Activated CD8-positive, alpha-beta T cell treated with anti-CD3 and anti-CD28 coated beads, Interleukin-2, amount 10 ng/mL, durations not matched to agents 7 days and 5 days (primary cell): ENCODE measurements at regions not wholly inside any gene's neighbourhood (a gene's known extent, or its start where the extent isn't known, plus 50 kb on each side); places are given as distances from the start of the nearest gene placed in this dataset.
A peak's percentile ranks its signal among the peaks of the same experiment; 100 is the strongest.

Experiments
- ATAC-seq: fragments of 150-1000 bp; cut with Tn5 transposase; one replicate; pipeline ENCODE4 v1.10.0; 2021; ENCODE audit warnings: moderate library complexity
- CTCF ChIA-PET: fragments of 350-600 bp; sonication (Branson Sonifier 250); formaldehyde crosslinking; loops from one replicate; lab custom pipeline; 2021; ENCODE audit warnings: antibody characterized with exemption; lab: Charles Lee
- POLR2A ChIA-PET: fragments of 350-600 bp; sonication (Branson Sonifier 250); formaldehyde crosslinking; loops from one replicate; lab custom pipeline; 2021; ENCODE audit warnings: antibody characterized with exemption; lab: Charles Lee
- DNase-seq: peaks from one replicate; pipeline ENCODE4 v3.0.0-alpha.2; 2020
- H3K27ac Mint-ChIP-seq: one replicate; pipeline ENCODE4 v1.8.0; 2021; ENCODE audit warnings: mild to moderate bottlenecking, mixed read lengths
- H3K27me3 Mint-ChIP-seq: one replicate; pipeline ENCODE4 v1.8.0; 2021; ENCODE audit warnings: low read depth, mixed read lengths
- H3K36me3 Mint-ChIP-seq: one replicate; pipeline ENCODE4 v1.8.0; 2021; ENCODE audit warnings: low read depth, mixed read lengths
- H3K4me1 Mint-ChIP-seq: one replicate; pipeline ENCODE4 v1.8.0; 2021; ENCODE audit warnings: low read depth, mixed read lengths
- H3K4me3 Mint-ChIP-seq: one replicate; pipeline ENCODE4 v1.8.0; 2021; ENCODE audit warnings: mild to moderate bottlenecking, mixed read lengths
- H3K9me3 Mint-ChIP-seq: one replicate; pipeline ENCODE4 v1.8.0; 2022; ENCODE audit warnings: mixed read lengths; ENCODE audit not compliant: insufficient read depth

DNA sequence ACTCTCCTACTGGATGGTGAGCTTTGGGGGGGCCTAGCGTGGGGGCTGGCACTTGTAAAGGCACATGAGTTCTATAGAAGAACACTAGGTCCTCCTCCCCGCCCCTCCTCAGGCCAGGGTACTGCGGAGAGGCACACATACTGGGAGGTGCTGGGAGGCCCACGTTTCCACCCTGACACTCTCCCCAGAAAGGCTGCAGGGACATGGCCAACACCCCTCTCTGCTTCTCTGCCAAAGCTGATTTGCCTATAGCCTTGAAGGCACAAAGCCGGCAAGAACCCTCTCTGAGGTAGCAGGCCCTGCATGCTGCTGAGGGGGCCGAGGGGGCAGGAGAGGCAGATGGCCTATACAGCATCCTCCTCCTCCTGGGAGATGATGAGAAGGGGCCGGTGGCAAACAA, 112.8 kb downstream of the BUD13 start:
- Mint-ChIP-seq H3K4me1 (no peaks in the 10 kb centered on the region), H3K4me3 (no peak overlapping the region), H3K27me3 (peaks cover 4% of the 10 kb centered on the region), H3K36me3 (no peaks in the 10 kb centered on the region), H3K9me3 (no peaks in the 10 kb centered on the region), H3K27ac (no peak overlapping the region)
- DNase-seq (no peak), ATAC-seq (no peak)
- POLR2A ChIA-PET = no interaction called here
- CTCF ChIA-PET = no interaction called here

DNA sequence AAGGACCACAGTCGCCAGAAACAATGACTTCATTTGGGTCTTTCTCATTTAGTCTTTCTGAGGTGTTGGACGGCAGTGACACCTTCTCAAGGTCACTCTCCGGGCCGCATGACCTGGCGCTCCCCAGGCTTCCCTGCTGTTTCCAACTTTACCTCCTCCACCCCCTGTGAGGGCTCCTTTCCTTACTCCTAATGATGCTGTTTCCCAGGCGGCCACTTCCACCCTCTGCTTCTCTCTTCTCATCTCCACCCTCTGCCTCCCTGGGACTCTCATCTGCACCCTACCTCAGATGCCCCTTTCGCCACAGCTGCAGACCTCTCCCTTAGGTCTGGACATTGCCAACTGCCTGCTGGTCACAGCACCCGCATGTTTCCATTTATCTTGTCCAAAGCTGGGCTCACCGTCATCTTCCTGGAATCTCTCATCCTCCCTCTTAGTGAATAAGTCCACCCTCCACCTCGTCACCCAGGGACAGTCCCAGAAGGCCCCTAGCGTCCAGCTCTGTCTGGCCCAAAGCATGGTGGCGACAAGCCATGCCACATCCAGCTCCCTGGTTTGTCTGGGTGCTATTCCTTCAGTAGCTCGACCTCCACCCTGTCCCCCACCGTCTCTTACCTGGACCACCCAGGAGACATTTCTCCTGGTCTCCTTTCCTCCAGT, 113.8 kb downstream of the BUD13 start:
- Mint-ChIP-seq H3K4me3 (no peak overlapping the region), H3K27ac (no peak overlapping the region), H3K9me3 (no peaks in the 10 kb centered on the region), H3K4me1 (no peaks in the 10 kb centered on the region), H3K27me3 (peaks cover 4% of the 10 kb centered on the region), H3K36me3 (no peaks in the 10 kb centered on the region)
- DNase-seq (no peak), ATAC-seq (no peak)
- CTCF ChIA-PET = no interaction called here
- POLR2A ChIA-PET = no interaction called here

DNA sequence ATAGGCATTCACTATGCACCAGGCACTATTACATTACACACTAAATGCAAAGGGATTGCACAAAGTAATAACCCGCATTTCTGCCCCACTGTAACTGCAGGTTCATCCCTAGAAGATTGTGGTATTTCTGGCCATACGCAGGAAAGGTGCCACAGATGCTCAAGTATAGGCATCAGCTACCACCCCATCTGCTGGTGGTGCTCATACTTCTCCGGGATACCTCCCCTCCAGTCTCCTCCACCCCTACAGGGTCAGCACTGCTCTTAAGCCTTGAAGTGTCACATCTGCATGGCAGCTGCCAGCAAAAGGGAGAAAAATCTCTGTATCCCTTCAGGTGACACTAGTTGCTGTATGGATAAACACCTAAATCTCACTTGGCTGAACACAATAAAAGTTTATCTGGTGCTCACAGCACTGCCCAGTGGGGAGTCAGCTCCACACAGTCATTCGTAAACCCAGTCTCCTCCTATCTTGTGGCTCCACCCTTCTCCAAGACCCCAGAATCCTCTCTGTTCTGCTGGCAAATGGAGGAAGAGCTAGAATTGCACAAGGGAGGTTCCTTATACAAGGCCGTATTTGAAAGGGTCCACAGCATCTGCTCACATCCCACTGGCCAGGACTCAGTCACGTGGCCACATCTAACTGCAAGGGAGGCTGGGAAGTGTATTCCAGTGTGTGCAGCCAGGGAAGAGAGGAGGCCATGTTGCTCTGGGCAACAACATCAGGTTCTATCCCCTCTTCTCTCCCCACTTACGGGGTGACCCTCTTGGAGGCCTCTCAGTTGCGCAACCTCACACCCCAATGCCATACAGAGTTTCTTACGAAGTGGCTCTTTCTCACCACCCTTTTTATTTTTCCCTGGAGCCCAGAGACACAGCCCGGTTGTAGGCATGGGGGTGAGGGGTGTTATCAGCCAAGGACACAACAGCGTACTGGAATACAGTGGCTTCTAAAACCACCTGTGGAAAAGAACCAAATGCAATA, 114.7 kb downstream of the BUD13 start:
- H3K4me1 Mint-ChIP-seq = no peaks in the 10 kb centered on the region
- H3K36me3 Mint-ChIP-seq = no peaks in the 10 kb centered on the region
- ATAC-seq = no peak
- H3K27ac Mint-ChIP-seq = no peak overlapping the region
- peaks cover 4% of the 10 kb centered on the region for H3K27me3 Mint-ChIP-seq
- ChIA-PET CTCF (no interaction called here), POLR2A (no interaction called here)
- DNase-seq = no peak
- no peaks in the 10 kb centered on the region for H3K9me3 Mint-ChIP-seq
- no peak overlapping the region for H3K4me3 Mint-ChIP-seq

DNA sequence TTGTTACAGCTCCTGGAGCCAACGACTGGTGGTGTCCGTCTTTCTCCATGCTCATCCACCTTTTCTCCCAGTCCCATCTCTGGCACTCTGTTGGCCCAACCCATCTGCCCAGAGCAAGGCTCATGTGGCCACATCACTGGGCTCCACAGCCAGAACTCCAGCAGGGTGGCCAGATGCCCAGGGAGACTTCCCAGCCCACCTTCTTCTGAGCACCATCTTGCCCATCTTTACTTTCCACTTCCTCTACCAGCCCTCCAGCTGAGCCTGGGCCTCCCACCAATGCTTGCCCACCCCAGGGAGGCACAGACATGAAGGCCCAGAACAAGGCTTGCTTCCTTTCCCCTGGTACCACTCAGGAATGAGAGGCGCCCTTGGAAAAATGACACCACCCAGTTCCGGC, 116.8 kb downstream of the BUD13 start:
- Mint-ChIP-seq H3K4me3 (no peak overlapping the region), H3K36me3 (no peaks in the 10 kb centered on the region), H3K27ac (no peak overlapping the region), H3K9me3 (no peaks in the 10 kb centered on the region), H3K4me1 (no peaks in the 10 kb centered on the region), H3K27me3 (no peaks in the 10 kb centered on the region)
- ChIA-PET CTCF (no interaction called here), POLR2A (no interaction called here)
- ATAC-seq (no peak), DNase-seq (no peak)

DNA sequence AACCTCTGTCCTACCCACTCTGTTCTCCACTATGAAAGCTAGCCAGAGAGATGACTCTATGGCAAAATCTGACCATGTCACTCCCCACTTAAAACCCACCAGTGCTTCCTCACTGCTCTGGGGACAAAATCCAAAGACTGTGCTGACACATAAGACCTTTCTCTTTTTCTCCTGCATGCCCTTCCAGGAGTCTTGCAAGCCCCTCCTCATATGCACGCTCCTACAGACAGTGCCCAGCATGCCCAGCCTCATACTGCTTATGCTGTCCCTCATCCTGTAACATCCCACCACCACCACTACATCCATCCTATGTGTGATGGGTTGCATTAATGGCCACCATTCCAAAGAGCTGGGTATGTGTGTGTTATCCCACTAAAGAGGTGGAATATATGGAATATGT, 118.3 kb downstream of the BUD13 start:
- H3K4me1 Mint-ChIP-seq = no peaks in the 10 kb centered on the region
- H3K9me3 Mint-ChIP-seq = no peaks in the 10 kb centered on the region
- H3K27ac Mint-ChIP-seq = no peak overlapping the region
- H3K36me3 Mint-ChIP-seq = no peaks in the 10 kb centered on the region
- H3K27me3 Mint-ChIP-seq = no peaks in the 10 kb centered on the region
- DNase-seq = no peak
- ChIA-PET CTCF (no interaction called here), POLR2A (no interaction called here)
- H3K4me3 Mint-ChIP-seq = no peak overlapping the region
- ATAC-seq = no peak

DNA sequence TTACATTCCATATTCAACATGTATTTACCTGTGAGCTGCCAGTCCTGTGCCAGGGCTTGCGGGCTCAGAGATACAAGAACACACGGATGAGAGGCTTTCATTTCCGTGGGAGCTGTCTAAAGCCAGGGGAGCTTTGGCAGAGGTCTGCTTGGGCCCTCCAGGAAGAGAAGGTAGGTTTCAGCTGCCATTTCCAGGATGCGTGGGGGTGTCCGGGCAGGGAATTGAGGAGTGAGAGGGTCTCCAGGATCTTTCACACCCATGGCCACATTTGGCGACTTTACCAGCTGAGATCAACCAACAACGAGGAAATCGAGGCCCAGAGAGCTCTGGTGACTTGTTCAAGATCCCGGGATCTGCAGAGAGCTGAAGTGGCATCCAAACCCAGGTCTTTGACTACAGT, 119.6 kb downstream of the BUD13 start:
- CTCF ChIA-PET = interaction anchor here (0.9 kb wide), 1 partner anchor 38 kb away, joined by 3 read pairs; no protein-coding TSS in a partner anchor
- no peak for ATAC-seq
- Mint-ChIP-seq H3K36me3 (no peaks in the 10 kb centered on the region), H3K27ac (no peak overlapping the region), H3K9me3 (no peaks in the 10 kb centered on the region), H3K4me3 (no peak overlapping the region), H3K4me1 (no peaks in the 10 kb centered on the region), H3K27me3 (no peaks in the 10 kb centered on the region)
- no peak for DNase-seq
- POLR2A ChIA-PET = no interaction called here

DNA sequence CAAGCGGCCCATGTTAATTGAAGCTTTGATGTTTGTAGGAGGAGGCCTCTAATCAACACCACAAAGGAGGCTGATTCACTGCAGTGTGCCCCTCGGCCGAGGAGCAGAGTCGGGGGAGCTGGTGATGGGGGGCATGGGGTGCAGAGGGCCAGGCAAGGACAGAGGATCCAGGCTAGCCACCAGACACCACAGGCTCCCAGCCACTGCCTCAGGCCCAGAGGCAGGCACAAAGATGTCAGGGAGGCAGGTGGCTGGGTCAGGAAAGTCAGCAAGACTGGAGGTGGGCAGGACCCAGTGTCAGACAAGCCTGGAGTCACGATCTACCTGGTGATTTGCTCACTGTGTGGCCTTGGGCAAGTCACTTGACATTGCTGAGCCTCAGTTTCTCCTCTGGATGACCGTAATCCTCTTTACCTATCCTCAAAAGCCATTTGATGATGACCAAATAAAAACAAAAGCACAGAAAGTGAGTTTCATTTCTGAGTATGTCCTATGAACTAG, 121.0 kb downstream of the BUD13 start:
- H3K27me3 Mint-ChIP-seq = no peaks in the 10 kb centered on the region
- H3K27ac Mint-ChIP-seq = no peak overlapping the region
- ChIA-PET POLR2A (no interaction called here), CTCF (no interaction called here)
- no peaks in the 10 kb centered on the region for H3K36me3 Mint-ChIP-seq
- ATAC-seq (no peak), DNase-seq (no peak)
- H3K4me1 Mint-ChIP-seq = no peaks in the 10 kb centered on the region
- H3K4me3 Mint-ChIP-seq = no peak overlapping the region
- H3K9me3 Mint-ChIP-seq = no peaks in the 10 kb centered on the region

DNA sequence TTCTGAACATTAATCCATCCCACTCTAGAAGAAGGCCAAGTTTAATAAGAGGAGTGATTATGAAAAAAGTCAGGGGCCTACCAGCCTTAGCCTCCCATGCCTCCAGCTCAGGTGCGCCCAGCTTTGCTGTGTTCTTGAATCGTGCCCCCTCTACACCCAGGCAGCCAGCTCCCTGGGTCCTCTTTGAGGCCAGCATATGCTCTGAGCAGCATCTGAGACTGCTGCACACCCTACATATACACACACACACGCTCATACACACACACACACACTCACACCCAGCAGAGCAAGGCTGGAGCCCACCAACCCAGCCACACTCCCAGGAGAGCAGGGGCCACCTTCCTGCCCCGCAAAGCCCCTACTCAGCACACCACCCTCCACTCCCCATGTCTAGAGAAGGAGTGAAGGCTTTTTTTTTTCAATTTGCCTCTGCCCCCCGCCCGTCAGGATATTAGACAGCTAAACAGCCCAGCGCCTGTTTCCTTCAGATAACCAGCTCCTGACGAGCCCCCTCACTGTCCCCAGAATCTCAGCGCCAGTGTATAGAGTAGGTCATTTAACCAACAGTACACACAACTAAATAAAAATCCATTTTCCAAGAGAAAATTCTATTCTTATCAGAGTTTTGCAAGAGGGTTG, 121.6 kb downstream of the BUD13 start:
- CTCF ChIA-PET = interaction anchor here (1.4 kb wide), 1 partner anchor 40 kb away, joined by 3 read pairs; no protein-coding TSS in a partner anchor
- Mint-ChIP-seq H3K9me3 (no peaks in the 10 kb centered on the region), H3K4me1 (no peaks in the 10 kb centered on the region), H3K4me3 (no peak overlapping the region), H3K36me3 (no peaks in the 10 kb centered on the region), H3K27me3 (no peaks in the 10 kb centered on the region), H3K27ac (no peak overlapping the region)
- ATAC-seq (no peak), DNase-seq (no peak)
- POLR2A ChIA-PET = no interaction called here

DNA sequence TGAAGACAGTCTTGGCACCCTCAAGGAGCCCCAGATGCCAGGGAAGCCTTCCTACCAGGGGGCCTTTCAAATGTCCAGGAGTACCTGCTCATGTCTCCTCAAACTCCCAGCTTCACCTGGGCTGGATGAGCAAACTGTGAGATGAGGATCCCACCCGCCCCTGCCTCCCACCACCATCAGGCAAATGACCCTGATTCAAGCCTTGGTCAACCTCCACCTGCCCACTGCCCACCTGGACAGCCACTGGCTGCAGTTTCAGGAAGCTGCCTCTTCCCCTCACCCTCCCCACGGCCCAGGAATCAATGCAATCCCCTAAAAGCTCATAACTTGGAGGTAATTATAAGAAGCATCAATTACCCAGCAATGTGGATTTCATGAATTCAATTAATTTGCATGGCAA, 122.7 kb downstream of the BUD13 start:
- ChIA-PET CTCF (interaction anchor here (1.4 kb wide), 1 partner anchor 42 kb away, joined by 3 read pairs; no protein-coding TSS in a partner anchor), POLR2A (no interaction called here)
- ATAC-seq (no peak), DNase-seq (no peak)
- H3K36me3 Mint-ChIP-seq = no peaks in the 10 kb centered on the region
- H3K9me3 Mint-ChIP-seq = no peaks in the 10 kb centered on the region
- no peak overlapping the region for H3K27ac Mint-ChIP-seq
- no peak overlapping the region for H3K4me3 Mint-ChIP-seq
- no peaks in the 10 kb centered on the region for H3K4me1 Mint-ChIP-seq
- H3K27me3 Mint-ChIP-seq = no peaks in the 10 kb centered on the region

DNA sequence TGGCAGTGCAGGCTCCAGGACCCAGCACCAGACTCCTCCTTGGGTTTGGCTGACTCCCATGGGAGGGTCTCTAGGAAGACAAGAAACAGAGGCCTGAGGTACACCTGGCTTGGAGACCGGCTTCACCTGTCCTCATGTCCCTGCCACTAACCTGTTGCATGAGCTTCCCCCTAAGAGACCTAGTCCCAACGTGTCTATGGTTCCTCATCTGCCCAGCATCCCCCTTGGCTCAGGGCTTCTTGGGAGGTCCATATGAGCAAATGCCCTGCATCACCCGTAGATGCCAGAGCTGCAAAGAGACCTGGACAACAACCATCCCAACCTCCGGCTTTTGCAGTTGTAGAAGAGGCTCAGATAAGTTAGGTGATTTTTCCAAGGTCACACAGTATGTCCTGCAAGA, 123.5 kb downstream of the BUD13 start:
- DNase-seq (peak; percentile 12), ATAC-seq (no peak)
- no peaks in the 10 kb centered on the region for H3K9me3 Mint-ChIP-seq
- no peak overlapping the region for H3K27ac Mint-ChIP-seq
- H3K36me3 Mint-ChIP-seq = no peaks in the 10 kb centered on the region
- no peaks in the 10 kb centered on the region for H3K4me1 Mint-ChIP-seq
- no peaks in the 10 kb centered on the region for H3K27me3 Mint-ChIP-seq
- H3K4me3 Mint-ChIP-seq = no peak overlapping the region
- ChIA-PET POLR2A (no interaction called here), CTCF (no interaction called here)

DNA sequence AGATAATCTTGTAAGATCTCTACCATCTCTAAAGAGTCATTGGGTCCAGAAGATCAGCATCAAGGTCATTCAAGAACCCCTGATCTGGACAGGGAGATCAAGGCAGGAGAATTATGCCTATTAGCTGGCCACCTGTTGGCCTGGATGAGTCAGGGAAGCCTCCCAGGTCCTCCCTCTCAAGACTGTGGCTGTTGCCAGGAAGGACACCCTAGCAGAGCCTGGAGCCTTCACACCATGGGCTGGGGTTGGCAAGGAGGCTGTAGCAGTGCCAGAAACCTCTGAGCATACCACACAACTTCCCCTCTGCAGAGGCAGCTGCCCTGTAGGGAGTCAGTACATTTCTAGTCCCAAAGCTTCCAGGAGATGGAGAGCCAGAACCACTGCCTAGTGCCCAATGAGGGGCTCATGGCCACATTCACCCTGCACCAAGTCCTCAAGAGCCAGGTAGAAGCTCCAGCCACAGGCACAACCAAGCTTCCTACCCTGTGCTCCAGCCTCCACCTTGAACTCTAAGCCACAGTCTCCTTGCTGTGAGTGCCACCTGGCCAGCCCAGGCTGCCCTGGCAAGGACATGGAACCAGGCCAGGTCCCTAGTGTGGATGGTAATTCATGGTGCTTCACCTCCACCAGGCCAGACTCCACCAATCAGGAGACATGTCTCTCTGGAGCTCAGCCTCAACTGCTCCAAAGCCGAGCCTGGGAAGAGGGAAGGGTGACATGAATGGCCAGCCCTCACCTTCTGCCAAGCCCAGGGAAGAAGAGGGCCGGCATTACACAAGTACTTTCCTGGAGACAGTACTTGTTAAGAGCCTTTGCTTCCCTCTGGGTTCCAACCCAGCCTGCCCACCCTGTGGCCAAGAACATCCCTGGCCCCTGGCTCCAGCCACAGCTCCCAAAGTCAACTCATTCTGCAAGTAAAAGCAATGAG, 124.3 kb downstream of the BUD13 start:
- CTCF ChIA-PET = no interaction called here
- POLR2A ChIA-PET = no interaction called here

More for the DNA sequence above, 124.3 kb downstream of the BUD13 start:
- DNase-seq = no peak
- Mint-ChIP-seq H3K27me3 (no peaks in the 10 kb centered on the region), H3K9me3 (no peaks in the 10 kb centered on the region), H3K27ac (no peak overlapping the region), H3K4me3 (no peak overlapping the region), H3K4me1 (no peaks in the 10 kb centered on the region), H3K36me3 (no peaks in the 10 kb centered on the region)
- ATAC-seq = no peak
